GM19328 (cell line): ENCODE measurements at regions not wholly inside any gene's neighbourhood (a gene's known extent, or its start where the extent isn't known, plus 50 kb on each side); places are given as distances from the start of the nearest gene placed in this dataset.

Source experiments
- ATAC-seq: cut with Tn5 transposase; IDR thresholded peaks from one replicate; pipeline ENCODE4 v1.9.1; 2021; ENCODE audit warnings: mild to moderate bottlenecking, moderate library complexity; ENCODE audit not compliant: unreplicated experiment

GRCh38 chr5:2658881-2659470 lies 92.5 kb downstream of the IRX2 start:
- no peak for ATAC-seq

- ATAC-seq: no peak
Measured at GRCh38 chr5:2658447-2658846, 93.0 kb downstream of the IRX2 start.

GRCh38 chr5:2657151-2657550 lies 94.3 kb downstream of the IRX2 start:
- ATAC-seq: no peak

- no peak for ATAC-seq
Measured at GRCh38 chr5:2656206-2656605, 95.3 kb downstream of the IRX2 start.

- ATAC-seq: no peak
Measured at GRCh38 chr5:2653991-2654390, 97.5 kb downstream of the IRX2 start.

- ATAC-seq: no peak
Measured at GRCh38 chr5:2651116-2651515, 100.4 kb downstream of the IRX2 start.

GRCh38 chr5:2642684-2643345 lies 108.7 kb downstream of the IRX2 start:
- no peak for ATAC-seq

- no peak for ATAC-seq
Measured at GRCh38 chr5:2640717-2641116, 110.8 kb downstream of the IRX2 start.

GRCh38 chr5:2639425-2639824 lies 112.1 kb downstream of the IRX2 start:
- no peak for ATAC-seq

- no peak for ATAC-seq
Measured at GRCh38 chr5:2634399-2635176, 116.9 kb downstream of the IRX2 start.

GRCh38 chr5:2633992-2634391 lies 117.5 kb downstream of the IRX2 start:
- ATAC-seq: no peak

- ATAC-seq: no peak
Measured at GRCh38 chr5:2631758-2632157, 119.7 kb downstream of the IRX2 start.

GRCh38 chr5:2629045-2629444 lies 122.4 kb downstream of the IRX2 start:
- ATAC-seq: no peak

GRCh38 chr5:2627867-2628266 lies 123.6 kb downstream of the IRX2 start:
- no peak for ATAC-seq

- ATAC-seq: no peak
Measured at GRCh38 chr5:2626572-2626971, 124.9 kb downstream of the IRX2 start.

- no peak for ATAC-seq
Measured at GRCh38 chr5:2622866-2623265, 128.6 kb downstream of the IRX2 start.

- no peak for ATAC-seq
Measured at GRCh38 chr5:2621631-2622030, 129.8 kb downstream of the IRX2 start.

- ATAC-seq: no peak
Measured at GRCh38 chr5:2619216-2619615, 132.3 kb downstream of the IRX2 start.

- no peak for ATAC-seq
Measured at GRCh38 chr5:2617461-2617860, 134.0 kb downstream of the IRX2 start.

GRCh38 chr5:2615917-2616316 lies 135.6 kb downstream of the IRX2 start:
- ATAC-seq: no peak

- ATAC-seq: no peak
Measured at GRCh38 chr5:2614571-2614970, 136.9 kb downstream of the IRX2 start.

- no peak for ATAC-seq
Measured at GRCh38 chr5:2611659-2612058, 139.8 kb downstream of the IRX2 start.
